SK-N-SH (cell line): ENCODE measurements at regions not wholly inside any gene's neighbourhood (a gene's known extent, or its start where the extent isn't known, plus 50 kb on each side); places are given as distances from the start of the nearest gene placed in this dataset.

Experiments
- CTCF ChIA-PET: fragments of 300-600, 350-600 bp; formaldehyde crosslinking; extraction: SDS; loops from one replicate; lab custom pipeline; 2021; lab: Yijun Ruan, JAX
- POLR2A ChIA-PET: fragments of 350-600 bp; sonication (Branson Sonifier 250); formaldehyde crosslinking; extraction: SDS; loops from one replicate; lab custom pipeline; 2020; ENCODE audit warnings: antibody characterized with exemption, inconsistent platforms; lab: Yijun Ruan, JAX
- DNase-seq: peaks from one replicate; pipeline ENCODE4 v3.0.0; 2012
- H2AFZ ChIP-seq: fragments of 200-600 bp; sonication (generic); 2 replicates; pipeline ENCODE4 v1.8.1; 2016; ENCODE audit warnings: antibody characterized with exemption, mild to moderate bottlenecking, low read depth
- H3F3A ChIP-seq: fragments of 200-600 bp; sonication (generic); replicated peaks from 2 replicates; pipeline ENCODE3; 2016; ENCODE audit warnings: antibody characterized with exemption, mild to moderate bottlenecking; ENCODE audit not compliant: insufficient read depth
- H3K27ac ChIP-seq, 2 experiments: fragments of 200-500 bp in 1 of 2; fragments of 200-600 bp in 1 of 2; sonication (Bioruptor generic) in 1 of 2; sonication (generic), shearing (Covaris generic) in 1 of 2; 2 replicates each; pipeline versions ENCODE4 v1.5.1 to v1.6.1; 2014 to 2016; ENCODE audit warnings: low read depth in 2 of 2, inconsistent platforms in 1 of 2, low read length in 1 of 2, mild to moderate bottlenecking in 1 of 2, mixed read lengths in 1 of 2
- H3K27me3 ChIP-seq: fragments of 200-600 bp; sonication (generic), shearing (Covaris generic); 2 replicates; pipeline ENCODE4 v1.6.1; 2016; ENCODE audit warnings: mixed run types; ENCODE audit not compliant: insufficient read depth
- H3K36me3 ChIP-seq, 2 experiments: fragments of 200-500 bp in 1 of 2; fragments of 200-600 bp in 1 of 2; sonication (Bioruptor generic) in 1 of 2; sonication (generic) in 1 of 2; replicated peaks in 1 of 2; 2 replicates each; pipeline versions ENCODE3 to v1.5.1; 2014 to 2016; ENCODE audit warnings: low read length in 1 of 2, mild to moderate bottlenecking in 1 of 2; ENCODE audit not compliant: insufficient read depth in 2 of 2, control insufficient read depth in 1 of 2
- H3K4me1 ChIP-seq, 2 experiments: fragments of 200-500 bp in 1 of 2; fragments of 200-600 bp in 1 of 2; sonication (Bioruptor generic) in 1 of 2; sonication (generic), shearing (Covaris generic) in 1 of 2; 2 replicates each; pipeline versions ENCODE4 v1.5.1 to v1.6.1; 2014 to 2016; ENCODE audit warnings: low read depth in 1 of 2, low read length in 1 of 2, mixed run types in 1 of 2; ENCODE audit not compliant: insufficient read depth in 2 of 2, control insufficient read depth in 1 of 2
- H3K4me2 ChIP-seq: fragments of 200-600 bp; sonication (generic), shearing (Covaris generic); 2 replicates; pipeline ENCODE4 v1.6.1; 2017; ENCODE audit warnings: mixed run types
- H3K4me3 ChIP-seq, 2 experiments: fragments of 200-500 bp in 1 of 2; fragments of 200-600 bp in 1 of 2; sonication (Bioruptor generic) in 1 of 2; sonication (generic), shearing (Covaris generic) in 1 of 2; 2 replicates each; pipeline versions ENCODE4 v1.5.1 to v1.8.1; 2014 to 2016; ENCODE audit warnings: low read depth in 2 of 2, inconsistent platforms in 1 of 2, low read length in 1 of 2, mild to moderate bottlenecking in 1 of 2, mixed read lengths in 1 of 2, moderate library complexity in 1 of 2
- H3K79me2 ChIP-seq: fragments of 200-600 bp; sonication (generic); 2 replicates; pipeline ENCODE4 v1.8.1; 2017; ENCODE audit warnings: mild to moderate bottlenecking; ENCODE audit not compliant: insufficient read depth
- H3K9ac ChIP-seq: fragments of 200-600 bp; sonication (generic); 2 replicates; pipeline ENCODE4 v1.6.1; 2017; ENCODE audit warnings: mixed run types
- H3K9me2 ChIP-seq: fragments of 200-600 bp; sonication (generic); 2 replicates; pipeline ENCODE4 v1.6.1; 2017; ENCODE audit warnings: mixed run types
- H3K9me3 ChIP-seq: fragments of 200-600 bp; sonication (generic); 2 replicates; pipeline ENCODE4 v1.6.1; 2017; ENCODE audit warnings: mixed run types, mild to moderate bottlenecking, moderate library complexity
- H4K20me1 ChIP-seq: fragments of 200-600 bp; sonication (generic); 2 replicates; pipeline ENCODE4 v1.6.1; 2017; ENCODE audit warnings: mild to moderate bottlenecking, mixed run types; ENCODE audit not compliant: insufficient read depth
- CHD2 ChIP-seq: fragments of 150-350 bp; IDR thresholded peaks from 2 replicates; pipeline ENCODE4 v1.6.1; 2018; ENCODE audit warnings: low read length; ENCODE audit not compliant: partially characterized antibody
- EP300 ChIP-seq, 2 experiments: IDR thresholded peaks; 2 replicates each; pipeline versions ENCODE4 v1.4.0 to v1.6.1; 2012; ENCODE audit warnings: borderline replicate concordance in 1 of 2, low read depth in 1 of 2, low read length in 1 of 2
- EZH2phosphoT487 ChIP-seq: fragments of 200-600 bp; sonication (generic); IDR thresholded peaks from 2 replicates; pipeline ENCODE4 v1.6.1; 2017; ENCODE audit warnings: low read depth, mixed run types, mild to moderate bottlenecking, antibody characterized with exemption, moderate library complexity, borderline replicate concordance
- FOXM1 ChIP-seq: IDR thresholded peaks from 2 replicates; pipeline ENCODE4 v1.4.0; 2012; ENCODE audit warnings: low read depth, mild to moderate bottlenecking
- GATA2 ChIP-seq: sonication (generic); formaldehyde crosslinking; IDR thresholded peaks from 2 replicates; pipeline ENCODE4 v1.5.0; 2020; ENCODE audit warnings: mild to moderate bottlenecking, missing genetic modification reagents
- MXI1 ChIP-seq: IDR thresholded peaks from 2 replicates; pipeline ENCODE4 v1.6.1; 2012; ENCODE audit warnings: mild to moderate bottlenecking, low read depth, low read length, improper control_type of control experiment
- NRF1 ChIP-seq: IDR thresholded peaks from 2 replicates; pipeline ENCODE4 v1.6.1; 2012; ENCODE audit warnings: low read depth, mild to moderate bottlenecking, low read length
- POLR2AphosphoS5 ChIP-seq: IDR thresholded peaks from 2 replicates; pipeline ENCODE4 v1.6.1; 2012; ENCODE audit warnings: low read depth, low read length
- RAD21 ChIP-seq: IDR thresholded peaks from 2 replicates; pipeline ENCODE4 v1.6.1; 2012; ENCODE audit warnings: mild to moderate bottlenecking, low read length
- REST ChIP-seq: IDR thresholded peaks from 2 replicates; pipeline ENCODE4 v1.6.1; 2012; ENCODE audit warnings: mild to moderate bottlenecking, low read depth, low read length, moderate library complexity
- RFX5 ChIP-seq: IDR thresholded peaks from 2 replicates; pipeline ENCODE4 v1.6.1; 2012; ENCODE audit warnings: mild to moderate bottlenecking, improper control_type of control experiment, low read length
- RXRA ChIP-seq: IDR thresholded peaks from 2 replicates; pipeline ENCODE4 v1.4.0; 2012; ENCODE audit warnings: low read depth, mild to moderate bottlenecking, borderline replicate concordance
- SIN3A ChIP-seq: IDR thresholded peaks from 2 replicates; pipeline ENCODE4 v1.6.1; 2012; ENCODE audit warnings: low read depth, mild to moderate bottlenecking, low read length, moderate library complexity, borderline replicate concordance
- TAF1 ChIP-seq: IDR thresholded peaks from 2 replicates; pipeline ENCODE4 v1.6.1; 2012; ENCODE audit warnings: low read depth, mild to moderate bottlenecking, low read length, moderate library complexity, borderline replicate concordance
- USF1 ChIP-seq: IDR thresholded peaks from 2 replicates; pipeline ENCODE4 v1.4.0; 2012; ENCODE audit warnings: low read depth, borderline replicate concordance
- WGBS: methylation state at CpG from one replicate; pipeline ENCODE4 v1.1.6; 2017; ENCODE audit warnings: low lambda C conversion rate; 5-methylcytosine and 5-hydroxymethylcytosine counted together
- small RNA-seq, 7 experiments: library from RNA; depleted of rRNA; stranded (forward); fragments of <200 nt; gene quantifications; one replicate each; pipeline ENCODE3, GENCODE V24; 2012

GRCh38 chr6:51559059-51559458 lies 528.4 kb downstream of the PKHD1 start:
- no peaks in the 10 kb centered on the region for H3K79me2 ChIP-seq
- no peak overlapping the region for H3K9ac ChIP-seq
- no peaks in the 10 kb centered on the region for H3K9me2 ChIP-seq
- no peaks in the 10 kb centered on the region for H4K20me1 ChIP-seq
- H3K4me3 ChIP-seq = no peak overlapping the region
- H3K9me3 ChIP-seq = no peaks in the 10 kb centered on the region
- TF ChIP-seq RAD21 (no peak), RFX5 (no peak), MXI1 (no peak), SIN3A (no peak), RXRA (no peak), EP300 (IDR thresholded peaks at IDR 0.05; ENCODE audit: borderline replicate concordance in 1 of 2, low read depth in 1 of 2, low read length in 1 of 2) (no peak), REST (no peak), POLR2AphosphoS5 (no peak), TAF1 (no peak), USF1 (no peak), GATA2 (no peak), NRF1 (no peak)
- no peak overlapping the region for H3K27ac ChIP-seq
- H3F3A ChIP-seq = no peaks in the 10 kb centered on the region
- DNase-seq = no peak
- H3K4me2 ChIP-seq = no peak overlapping the region
- CTCF ChIA-PET = interaction anchor here (1.5 to 2.1 kb wide), 2 partner anchors 11 to 285 kb away, joined by 5 to 12 read pairs; no protein-coding TSS in a partner anchor
- no peaks in the 10 kb centered on the region for H3K27me3 ChIP-seq
- POLR2A ChIA-PET = no interaction called here
- WGBS = 55% methylated on average over 2 of the region's 2 CpGs
- H3K36me3 ChIP-seq = no peaks in the 10 kb centered on the region
- H2AFZ ChIP-seq = no peak overlapping the region
- H3K4me1 ChIP-seq = peaks cover 0 to 10% of the 10 kb centered on the region in 2 experiments; a peak in 2 of 4 replicates

- 28% methylated on average over 1 of the region's 1 CpG for WGBS
- no peaks in the 10 kb centered on the region for H3K9me3 ChIP-seq
Measured at GRCh38 chr6:51562198-51562597, 525.2 kb downstream of the PKHD1 start.

More at GRCh38 chr6:51562198-51562597, 525.2 kb downstream of the PKHD1 start:
- ChIA-PET CTCF (interaction anchor here (1.2 kb wide), 1 partner anchor 116 kb away, joined by 3 read pairs; no protein-coding TSS in a partner anchor), POLR2A (no interaction called here)
- Histone ChIP-seq H3K9me2 (no peaks in the 10 kb centered on the region), H3K27me3 (no peaks in the 10 kb centered on the region; the same call in 1 of the 2 replicates), H3F3A (no peaks in the 10 kb centered on the region), H3K9ac (no peak overlapping the region), H3K79me2 (no peaks in the 10 kb centered on the region), H3K4me2 (no peak overlapping the region), H3K4me1 (no peaks in the 10 kb centered on the region; a peak in 1 of 4 replicates), H2AFZ (no peak overlapping the region), H3K27ac (no peak overlapping the region; a peak in 1 of 4 replicates), H4K20me1 (no peaks in the 10 kb centered on the region), H3K4me3 (no peak overlapping the region), H3K36me3 (no peaks in the 10 kb centered on the region)
- DNase-seq = no peak
- TF ChIP-seq FOXM1 (no peak), EZH2phosphoT487 (no peak), EP300 (IDR thresholded peaks at IDR 0.05; ENCODE audit: borderline replicate concordance in 1 of 2, low read depth in 1 of 2, low read length in 1 of 2) (no peak), GATA2 (no peak), CHD2 (no peak), RFX5 (no peak)

Small RNA genes lying in the stretch of these regions (small RNA-seq; reads per million reads assigned to genes)
- gene RF00572 = 0 to 0.06 (median 0) reads per million in 7 experiments
